Adrenal gland (tissue), 5 donors: ENCODE measurements at regions not wholly inside any gene's neighbourhood (a gene's known extent, or its start where the extent isn't known, plus 50 kb on each side); places are given as distances from the start of the nearest gene placed in this dataset.

Experiments used
- CTCF ChIP-seq, 6 experiments: fragments of 450-650 bp in 4 of 6; fragments of 200-600 bp in 2 of 6; sonication (generic) in 1 of 6; IDR thresholded peaks; 1 replicate in 5 of 6; 2 replicates in 1 of 6; pipeline versions ENCODE4 v1.5.1 to v1.8.0; 2016 to 2021; ENCODE audit warnings: antibody characterized with exemption in 6 of 6, mild to moderate bottlenecking in 2 of 6, moderate library complexity in 1 of 6
- POLR2A ChIP-seq, 2 donors: fragments of 450-650 bp; IDR thresholded peaks; one replicate each; pipeline ENCODE4 v1.6.1; 2017; ENCODE audit warnings: antibody characterized with exemption in 2 of 2, mild to moderate bottlenecking in 2 of 2, moderate library complexity in 1 of 2
- donor health status: DM: no; HTN: no; CAD: no.

DNA sequence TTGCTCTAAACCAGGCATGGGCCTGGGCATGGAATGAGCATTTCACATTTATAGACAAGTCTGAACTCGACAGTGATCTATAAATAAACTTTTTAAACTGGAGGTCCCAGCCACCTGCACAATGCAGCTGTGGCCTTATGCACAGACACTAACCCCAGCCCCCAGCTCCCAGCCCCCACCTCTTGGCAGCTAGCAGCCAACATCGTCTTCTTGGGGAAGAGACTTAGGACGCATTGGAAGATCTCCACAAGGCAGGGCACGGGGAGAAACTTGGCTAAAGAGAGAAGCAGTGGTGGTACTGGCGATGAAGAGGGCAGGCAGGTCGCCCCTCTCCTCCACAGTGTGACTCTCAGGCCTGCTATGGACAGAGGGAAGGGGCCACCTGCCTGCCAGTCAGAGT lies 213.2 kb downstream of the ANAPC1 start:
- TF ChIP-seq CTCF (IDR thresholded peaks at IDR 0.05) (no peak), POLR2A (IDR thresholded peaks at IDR 0.05) (no peak)
